Fibroblast of the aortic adventitia (primary cell): ENCODE measurements at regions not wholly inside any gene's neighbourhood (a gene's known extent, or its start where the extent isn't known, plus 50 kb on each side); places are given as distances from the start of the nearest gene placed in this dataset.

Experiments
- DNase-seq: peaks from one replicate; pipeline ENCODE4 v3.0.0-alpha.2; 2010; ENCODE audit warnings: low read depth
- H3K4me3 ChIP-seq: 2 replicates; pipeline ENCODE4 v1.5.1; 2011; ENCODE audit warnings: low read depth, mild to moderate bottlenecking, control low read depth, low read length, moderate library complexity
- TF ChIP-seq, protein P1 (sequence below): IDR thresholded peaks from 2 replicates; pipeline ENCODE4 v1.5.1; 2011; ENCODE audit warnings: mild to moderate bottlenecking, low read length, control low read depth, inconsistent platforms; ENCODE audit not compliant: insufficient read depth

GRCh38 chr13:69291292-69291906, 816.2 kb upstream of the ATXN8OS start:
- TF ChIP-seq, protein P1, sequence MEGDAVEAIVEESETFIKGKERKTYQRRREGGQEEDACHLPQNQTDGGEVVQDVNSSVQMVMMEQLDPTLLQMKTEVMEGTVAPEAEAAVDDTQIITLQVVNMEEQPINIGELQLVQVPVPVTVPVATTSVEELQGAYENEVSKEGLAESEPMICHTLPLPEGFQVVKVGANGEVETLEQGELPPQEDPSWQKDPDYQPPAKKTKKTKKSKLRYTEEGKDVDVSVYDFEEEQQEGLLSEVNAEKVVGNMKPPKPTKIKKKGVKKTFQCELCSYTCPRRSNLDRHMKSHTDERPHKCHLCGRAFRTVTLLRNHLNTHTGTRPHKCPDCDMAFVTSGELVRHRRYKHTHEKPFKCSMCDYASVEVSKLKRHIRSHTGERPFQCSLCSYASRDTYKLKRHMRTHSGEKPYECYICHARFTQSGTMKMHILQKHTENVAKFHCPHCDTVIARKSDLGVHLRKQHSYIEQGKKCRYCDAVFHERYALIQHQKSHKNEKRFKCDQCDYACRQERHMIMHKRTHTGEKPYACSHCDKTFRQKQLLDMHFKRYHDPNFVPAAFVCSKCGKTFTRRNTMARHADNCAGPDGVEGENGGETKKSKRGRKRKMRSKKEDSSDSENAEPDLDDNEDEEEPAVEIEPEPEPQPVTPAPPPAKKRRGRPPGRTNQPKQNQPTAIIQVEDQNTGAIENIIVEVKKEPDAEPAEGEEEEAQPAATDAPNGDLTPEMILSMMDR = no peak
- no peak overlapping the region for H3K4me3 ChIP-seq
- DNase-seq = no peak

- H3K4me3 ChIP-seq = no peak overlapping the region
- TF ChIP-seq, protein P1 = no peak
These were observed 819.6 kb upstream of the ATXN8OS start for GRCh38 chr13:69288026-69288425.

DNA sequence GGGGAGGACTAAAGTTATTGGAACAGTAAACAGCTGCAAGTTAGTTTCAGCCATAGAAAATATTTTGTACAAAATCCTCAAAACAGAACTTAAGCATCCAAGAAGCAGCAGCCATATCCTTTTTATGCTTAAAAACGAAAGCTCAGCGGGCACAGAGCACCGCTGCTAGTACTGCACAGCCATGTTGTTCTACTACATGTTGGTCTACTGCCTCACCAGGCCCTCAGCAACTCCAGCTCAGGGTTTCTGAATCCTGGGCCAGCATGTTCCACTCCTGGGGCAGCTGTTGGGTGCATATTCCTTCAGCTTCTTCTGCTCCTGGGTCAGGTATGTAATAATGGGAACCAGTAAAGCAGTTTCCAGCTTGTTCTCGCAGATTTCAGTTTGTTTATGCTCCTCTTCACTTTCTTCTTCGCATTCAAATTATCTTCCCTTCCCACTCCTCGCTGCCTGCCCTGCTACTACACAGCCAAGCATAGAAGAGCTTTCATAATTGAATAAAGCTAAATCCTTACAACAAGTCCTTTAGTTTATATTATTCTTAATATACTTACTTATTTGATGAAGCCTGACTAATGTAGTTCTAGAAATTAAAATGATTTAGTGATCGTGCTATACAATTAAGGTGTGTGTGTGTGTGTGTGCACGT, 820.5 kb upstream of the ATXN8OS start:
- TF ChIP-seq, protein P1 = no peak
- DNase-seq = no peak

More at GRCh38 chr13:69288026-69288425, 819.6 kb upstream of the ATXN8OS start:
- DNase-seq = no peak

GRCh38 chr13:69283837-69284236, 823.8 kb upstream of the ATXN8OS start:
- DNase-seq = no peak
- TF ChIP-seq, protein P1 = no peak
- H3K4me3 ChIP-seq = no peak overlapping the region

More for the DNA sequence above, 820.5 kb upstream of the ATXN8OS start:
- no peak overlapping the region for H3K4me3 ChIP-seq

DNA sequence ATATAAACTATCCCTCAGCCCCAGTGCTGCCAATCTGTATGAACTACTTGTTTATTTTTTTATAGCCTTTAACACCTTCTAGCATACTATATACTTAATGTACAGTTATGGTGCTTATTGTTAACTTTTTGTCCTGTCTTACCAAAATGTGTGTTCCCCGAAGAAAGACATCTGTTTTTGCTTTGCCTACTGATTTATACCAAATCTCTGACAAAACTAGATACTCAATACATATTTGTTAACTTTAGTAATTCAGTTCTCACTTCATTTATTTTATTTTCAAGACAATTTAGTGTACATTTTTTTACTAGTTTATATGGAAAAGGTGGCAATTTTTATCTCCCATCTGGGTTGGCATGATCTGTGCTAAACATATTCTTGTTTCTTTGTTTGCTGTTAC, 824.3 kb upstream of the ATXN8OS start:
- no peak for DNase-seq
- TF ChIP-seq, protein P1 = no peak

GRCh38 chr13:69280399-69280798, 827.2 kb upstream of the ATXN8OS start:
- no peak overlapping the region for H3K4me3 ChIP-seq
- TF ChIP-seq, protein P1 = no peak
- DNase-seq = no peak

More for the DNA sequence above, 824.3 kb upstream of the ATXN8OS start:
- no peak overlapping the region for H3K4me3 ChIP-seq
